ENCODE measurements at regions not wholly inside any gene's neighbourhood (a gene's known extent, or its start where the extent isn't known, plus 50 kb on each side); places are given as distances from the start of the nearest gene placed in this dataset.
"Not testable (repeated sequence)": the region's sequence is repeated elsewhere in the genome, so short reads cannot be mapped to it uniquely, and the experiment has no call there.

DNA sequence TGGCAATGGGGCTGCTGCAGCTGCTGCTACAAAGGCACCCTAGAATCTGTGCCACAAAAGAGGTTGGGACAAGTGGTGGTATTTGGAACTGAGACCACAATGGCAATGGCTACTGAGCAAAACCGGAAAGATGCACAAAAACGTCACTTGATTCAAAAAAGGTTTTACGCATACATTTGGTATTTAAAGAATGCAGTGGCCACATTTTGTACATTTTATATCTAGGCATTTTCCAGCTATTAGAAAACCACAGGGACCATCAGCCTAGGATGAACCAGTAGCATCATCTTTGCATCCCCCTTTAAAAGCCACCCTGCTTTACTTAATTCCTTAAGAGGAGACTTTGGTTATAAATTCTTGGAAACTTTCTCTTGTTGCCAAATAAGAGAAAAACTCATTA lies 104.8 kb upstream of the CXCL13 start:
- TF ChIP-seq POLR2A (IDR thresholded peaks at IDR 0.05; ENCODE audit: low read depth, low read length) (no peak), POLR2AphosphoS5 (IDR thresholded peaks at IDR 0.05; ENCODE audit: low read depth, low read length) (no peak), TAF1 (IDR thresholded peaks at IDR 0.05; ENCODE audit: borderline replicate concordance, low read depth, low read length) (no peak)
- no peak for DNase-seq (ENCODE audit: insufficient read length)
- no peak for FAIRE-seq

GRCh38 chr4:77501240-77501639 lies 104.4 kb upstream of the CXCL13 start:
- no peak for TF ChIP-seq POLR2A (IDR thresholded peaks at IDR 0.05; ENCODE audit: low read depth, low read length)
- no peak for DNase-seq (ENCODE audit: insufficient read length)
- no peak for FAIRE-seq

GRCh38 chr4:77501851-77502250 lies 103.8 kb upstream of the CXCL13 start:
- DNase-seq (ENCODE audit: insufficient read length) (no peak), FAIRE-seq (no peak)
- TF ChIP-seq POLR2AphosphoS5 (IDR thresholded peaks at IDR 0.05; ENCODE audit: low read depth, low read length) (no peak), TAF1 (IDR thresholded peaks at IDR 0.05; ENCODE audit: borderline replicate concordance, low read depth, low read length) (no peak), POLR2A (IDR thresholded peaks at IDR 0.05; ENCODE audit: low read depth, low read length) (no peak)

DNA sequence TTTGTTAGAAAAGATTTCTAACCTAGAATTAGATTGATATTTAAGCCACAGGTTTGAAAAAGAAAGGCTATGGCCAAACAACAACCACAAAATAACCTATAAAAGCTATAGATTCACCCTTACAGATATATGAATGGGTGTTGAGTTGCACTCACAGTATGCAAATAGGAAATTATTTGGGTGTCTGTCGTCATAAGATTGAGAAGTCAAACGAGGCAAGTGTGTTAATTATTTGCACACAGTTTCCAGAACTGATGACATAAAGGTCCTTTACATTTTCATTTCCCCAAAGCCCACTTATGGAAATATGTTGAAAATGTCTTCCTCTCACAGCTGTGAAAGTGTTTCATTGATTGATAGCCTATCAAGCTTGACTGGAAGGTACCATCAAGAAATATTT lies 101.2 kb upstream of the CXCL13 start:
- no peak for DNase-seq (ENCODE audit: insufficient read length)
- no peak for FAIRE-seq
- TF ChIP-seq POLR2A (IDR thresholded peaks at IDR 0.05; ENCODE audit: low read depth, low read length) (no peak), POLR2AphosphoS5 (IDR thresholded peaks at IDR 0.05; ENCODE audit: low read depth, low read length) (no peak), TAF1 (IDR thresholded peaks at IDR 0.05; ENCODE audit: borderline replicate concordance, low read depth, low read length) (no peak)

DNA sequence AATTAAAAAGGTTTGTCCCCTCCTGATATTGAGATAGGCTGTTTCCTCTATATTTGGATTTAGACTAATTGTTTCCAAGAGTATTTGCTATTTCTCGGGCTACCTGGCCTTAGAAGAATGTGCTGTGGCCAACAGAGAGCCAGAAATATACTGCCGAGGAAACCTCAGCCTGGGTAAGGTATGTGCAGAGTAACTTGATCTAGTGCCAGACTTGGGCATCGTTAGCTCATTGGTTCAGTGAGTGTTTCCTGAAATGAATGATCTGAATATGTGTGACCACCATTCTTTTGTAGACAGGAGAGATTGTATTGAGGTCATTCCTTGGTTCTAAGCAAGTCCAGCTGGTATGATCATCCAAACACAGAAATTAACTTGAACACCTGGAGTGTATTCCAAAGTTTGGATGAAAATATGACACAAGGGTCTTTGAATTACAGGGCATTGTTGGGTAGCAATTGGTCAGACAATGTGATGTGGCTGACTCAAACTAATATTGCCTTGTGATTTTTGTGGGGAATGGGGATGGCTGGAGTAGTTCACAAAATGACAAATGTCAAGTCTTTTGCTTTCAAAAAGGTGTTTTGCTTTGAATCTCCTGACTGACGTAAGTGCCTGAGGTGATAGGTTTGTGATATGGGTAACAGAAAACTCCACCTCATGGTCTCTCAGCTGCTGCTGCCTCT lies 100.2 kb upstream of the CXCL13 start:
- FAIRE-seq (no peak), DNase-seq (ENCODE audit: insufficient read length) (no peak)
- TF ChIP-seq POLR2A (IDR thresholded peaks at IDR 0.05; ENCODE audit: low read depth, low read length) (no peak), TAF1 (IDR thresholded peaks at IDR 0.05; ENCODE audit: borderline replicate concordance, low read depth, low read length) (no peak), POLR2AphosphoS5 (IDR thresholded peaks at IDR 0.05; ENCODE audit: low read depth, low read length) (no peak)

- no peak for TF ChIP-seq POLR2A (IDR thresholded peaks at IDR 0.05; ENCODE audit: low read depth, low read length)
- TF ChIP-seq TAF1 (IDR thresholded peaks at IDR 0.05; ENCODE audit: borderline replicate concordance, low read depth, low read length) = no peak
- no peak for TF ChIP-seq POLR2AphosphoS5 (IDR thresholded peaks at IDR 0.05; ENCODE audit: low read depth, low read length)
- DNase-seq (ENCODE audit: insufficient read length) (no peak), FAIRE-seq (no peak)
Observed at GRCh38 chr4:77505958-77506319, 99.7 kb upstream of the CXCL13 start.

GRCh38 chr4:77510367-77510766 lies 95.3 kb upstream of the CXCL13 start:
- TF ChIP-seq TAF1 (IDR thresholded peaks at IDR 0.05; ENCODE audit: borderline replicate concordance, low read depth, low read length) (no peak), POLR2A (IDR thresholded peaks at IDR 0.05; ENCODE audit: low read depth, low read length) (no peak), POLR2AphosphoS5 (IDR thresholded peaks at IDR 0.05; ENCODE audit: low read depth, low read length) (no peak)
- no peak for FAIRE-seq
- no peak for DNase-seq (ENCODE audit: insufficient read length)

- TF ChIP-seq TAF1 (IDR thresholded peaks at IDR 0.05; ENCODE audit: borderline replicate concordance, low read depth, low read length) = no peak
- no peak for TF ChIP-seq POLR2AphosphoS5 (IDR thresholded peaks at IDR 0.05; ENCODE audit: low read depth, low read length)
- TF ChIP-seq POLR2A (IDR thresholded peaks at IDR 0.05; ENCODE audit: low read depth, low read length) = no peak
Observed at GRCh38 chr4:77525538-77525937, 80.1 kb upstream of the CXCL13 start.

DNA sequence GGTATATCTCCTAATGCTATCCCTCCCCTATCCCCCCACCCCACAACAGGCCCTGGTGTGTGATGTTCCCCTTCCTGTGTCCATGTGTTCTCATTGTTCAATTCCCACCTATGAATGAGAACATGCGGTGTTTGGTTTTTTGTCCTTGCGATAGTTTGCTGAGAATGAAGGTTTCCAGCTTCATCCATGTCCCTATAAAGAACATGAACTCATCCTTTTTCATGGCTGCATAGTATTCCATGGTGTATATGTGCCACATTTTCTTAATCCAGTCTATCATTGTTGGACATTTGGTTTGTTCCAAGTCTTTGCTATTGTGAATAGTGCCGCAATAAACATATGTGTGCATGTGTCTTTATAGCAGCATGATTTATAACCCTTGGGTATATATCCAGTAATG lies 77.7 kb upstream of the CXCL13 start:
- not testable (repeated sequence) for DNase-seq (ENCODE audit: insufficient read length); FAIRE-seq

More at GRCh38 chr4:77525538-77525937, 80.1 kb upstream of the CXCL13 start:
- FAIRE-seq (no peak), DNase-seq (ENCODE audit: insufficient read length) (no peak)

- TF ChIP-seq POLR2A (IDR thresholded peaks at IDR 0.05; ENCODE audit: low read depth, low read length) (no peak), TAF1 (IDR thresholded peaks at IDR 0.05; ENCODE audit: borderline replicate concordance, low read depth, low read length) (no peak), POLR2AphosphoS5 (IDR thresholded peaks at IDR 0.05; ENCODE audit: low read depth, low read length) (no peak)
- DNase-seq (ENCODE audit: insufficient read length) = no peak
- FAIRE-seq = no peak
Observed at GRCh38 chr4:77538144-77538543, 67.5 kb upstream of the CXCL13 start.

GRCh38 chr4:77538574-77539157 lies 67.0 kb upstream of the CXCL13 start:
- TF ChIP-seq POLR2AphosphoS5 (IDR thresholded peaks at IDR 0.05; ENCODE audit: low read depth, low read length) (no peak), TAF1 (IDR thresholded peaks at IDR 0.05; ENCODE audit: borderline replicate concordance, low read depth, low read length) (no peak), POLR2A (IDR thresholded peaks at IDR 0.05; ENCODE audit: low read depth, low read length) (no peak)
- FAIRE-seq = no peak

More at GRCh38 chr4:77538574-77539157, 67.0 kb upstream of the CXCL13 start:
- no peak for DNase-seq (ENCODE audit: insufficient read length)
